Mesendoderm (in vitro differentiated cells): ENCODE measurements at regions not wholly inside any gene's neighbourhood (a gene's known extent, or its start where the extent isn't known, plus 50 kb on each side); places are given as distances from the start of the nearest gene placed in this dataset.

Experiments used
- DNase-seq: peaks from one replicate; pipeline ENCODE4 v3.0.0; 2013
- H2AK5ac ChIP-seq: 2 replicates; pipeline ENCODE4 v1.6.1; 2013; ENCODE audit warnings: low read length, inconsistent platforms
- H2BK120ac ChIP-seq: 2 replicates; pipeline ENCODE4 v1.6.1; 2013; ENCODE audit warnings: low read depth, mild to moderate bottlenecking, low read length, moderate library complexity, mixed read lengths
- H2BK15ac ChIP-seq: replicated peaks from 2 replicates; pipeline ENCODE4 v1.6.1; 2013; ENCODE audit warnings: low read depth, mild to moderate bottlenecking, moderate library complexity
- H2BK5ac ChIP-seq: 2 replicates; pipeline ENCODE4 v1.6.1; 2013; ENCODE audit warnings: low read length, inconsistent platforms
- H3K18ac ChIP-seq: 2 replicates; pipeline ENCODE4 v1.6.1; 2013; ENCODE audit warnings: mild to moderate bottlenecking, low read length, mixed read lengths
- H3K23ac ChIP-seq: one replicate; pipeline ENCODE4 v1.6.1; 2013; ENCODE audit warnings: low read length
- H3K27ac ChIP-seq: 2 replicates; pipeline ENCODE4 v1.5.1; 2013; ENCODE audit warnings: low read depth, mild to moderate bottlenecking, inconsistent platforms, low read length, moderate library complexity
- H3K27me3 ChIP-seq: 2 replicates; pipeline ENCODE4 v1.6.1; 2013; ENCODE audit warnings: low read length, control low read depth, mild to moderate bottlenecking, inconsistent platforms; ENCODE audit not compliant: insufficient read depth, poor library complexity
- H3K36me3 ChIP-seq: 2 replicates; pipeline ENCODE4 v1.6.1; 2013; ENCODE audit warnings: low read length, inconsistent platforms; ENCODE audit not compliant: control insufficient read depth, insufficient read depth
- H3K4ac ChIP-seq: one replicate; pipeline ENCODE4 v1.6.1; 2013; ENCODE audit warnings: low read depth, mild to moderate bottlenecking, low read length, moderate library complexity
- H3K4me1 ChIP-seq: 2 replicates; pipeline ENCODE4 v1.6.1; 2013; ENCODE audit warnings: low read depth, low read length, inconsistent platforms; ENCODE audit not compliant: control insufficient read depth
- H3K4me2 ChIP-seq: 2 replicates; pipeline ENCODE4 v1.6.1; 2013; ENCODE audit warnings: low read length
- H3K4me3 ChIP-seq: 2 replicates; pipeline ENCODE4 v1.5.1; 2013; ENCODE audit warnings: mild to moderate bottlenecking, low read length
- H3K56ac ChIP-seq: one replicate; pipeline ENCODE4 v1.6.1; 2013; ENCODE audit warnings: low read length
- H3K79me1 ChIP-seq: 2 replicates; pipeline ENCODE4 v1.6.1; 2013; ENCODE audit warnings: low read length, inconsistent platforms
- H3K79me2 ChIP-seq: 2 replicates; pipeline ENCODE4 v1.6.1; 2013; ENCODE audit warnings: mild to moderate bottlenecking, low read length; ENCODE audit not compliant: control insufficient read depth, insufficient read depth
- H3K9ac ChIP-seq: 2 replicates; pipeline ENCODE4 v1.6.1; 2013; ENCODE audit warnings: low read length, inconsistent platforms
- H4K5ac ChIP-seq: one replicate; pipeline ENCODE4 v1.6.1; 2013; ENCODE audit warnings: low read length
- H4K8ac ChIP-seq: one replicate; pipeline ENCODE4 v1.6.1; 2013; ENCODE audit warnings: low read depth, mild to moderate bottlenecking, control low read depth, low read length, moderate library complexity
- WGBS: extraction: QIAGEN DNeasy Blood & Tissue Kit; methylation state at CpG from one replicate; pipeline ENCODE4 v1.1.7; 2013; ENCODE audit warnings: low lambda C conversion rate, missing lambda C conversion rate; ENCODE audit not compliant: insufficient coverage; ENCODE audit errors: extremely low coverage; 5-methylcytosine and 5-hydroxymethylcytosine counted together

- no peak overlapping the region for H3K4me3 ChIP-seq
- no peak overlapping the region for H3K18ac ChIP-seq
- no peak for DNase-seq
- no peak overlapping the region for H2BK5ac ChIP-seq
- no peaks in the 10 kb centered on the region for H3K36me3 ChIP-seq
- H3K23ac ChIP-seq: no peak overlapping the region
- H2AK5ac ChIP-seq: no peak overlapping the region
- no peaks in the 10 kb centered on the region for H3K4me1 ChIP-seq
- H3K79me1 ChIP-seq: no peaks in the 10 kb centered on the region
- H2BK15ac ChIP-seq: no peak overlapping the region
- H3K27me3 ChIP-seq: no peaks in the 10 kb centered on the region
- H4K5ac ChIP-seq: no peak overlapping the region
- no peak overlapping the region for H4K8ac ChIP-seq
- no peaks in the 10 kb centered on the region for H3K79me2 ChIP-seq
- H2BK120ac ChIP-seq: no peak overlapping the region
- no peak overlapping the region for H3K56ac ChIP-seq
- H3K9ac ChIP-seq: no peak overlapping the region
- no peak overlapping the region for H3K4ac ChIP-seq
- H3K4me2 ChIP-seq: no peak overlapping the region
- no CpG with 5 or more reads among the region's 2 CpGs for WGBS
- H3K27ac ChIP-seq: no peak overlapping the region
These were observed 519.1 kb upstream of the EYS start for GRCh38 chr6:66226109-66226508.

- no peak overlapping the region for H2BK120ac ChIP-seq
- no peaks in the 10 kb centered on the region for H3K4me1 ChIP-seq
- no peaks in the 10 kb centered on the region for H3K27me3 ChIP-seq
- H2AK5ac ChIP-seq: no peak overlapping the region
- H3K4ac ChIP-seq: no peak overlapping the region
- H3K27ac ChIP-seq: no peak overlapping the region
- no CpG with 5 or more reads among the region's 3 CpGs for WGBS
- H2BK5ac ChIP-seq: no peak overlapping the region
- no peak overlapping the region for H4K5ac ChIP-seq
- no peaks in the 10 kb centered on the region for H3K36me3 ChIP-seq
- no peak overlapping the region for H4K8ac ChIP-seq
- no peak overlapping the region for H2BK15ac ChIP-seq
- no peak overlapping the region for H3K23ac ChIP-seq
- peak; percentile 47 for DNase-seq
- H3K79me1 ChIP-seq: no peaks in the 10 kb centered on the region
- no peak overlapping the region for H3K4me2 ChIP-seq
- no peak overlapping the region for H3K18ac ChIP-seq
- no peak overlapping the region for H3K9ac ChIP-seq
- H3K79me2 ChIP-seq: no peaks in the 10 kb centered on the region
- no peak overlapping the region for H3K56ac ChIP-seq
- no peak overlapping the region for H3K4me3 ChIP-seq
These were observed 503.9 kb upstream of the EYS start for GRCh38 chr6:66210964-66211363.

- DNase-seq: no peak
- Histone ChIP-seq H2BK5ac (no peak overlapping the region), H2AK5ac (no peak overlapping the region), H2BK15ac (no peak overlapping the region), H3K23ac (no peak overlapping the region), H2BK120ac (no peak overlapping the region), H3K56ac (no peak overlapping the region), H3K4me1 (no peaks in the 10 kb centered on the region), H3K4me3 (no peak overlapping the region), H3K4ac (no peak overlapping the region), H3K79me2 (no peaks in the 10 kb centered on the region), H3K36me3 (no peaks in the 10 kb centered on the region), H4K8ac (no peak overlapping the region), H3K27ac (no peak overlapping the region), H3K27me3 (no peaks in the 10 kb centered on the region), H3K4me2 (no peak overlapping the region), H3K79me1 (no peaks in the 10 kb centered on the region), H3K9ac (no peak overlapping the region), H3K18ac (no peak overlapping the region), H4K5ac (no peak overlapping the region)
- no CpG with 5 or more reads among the region's 2 CpGs for WGBS
These were observed 493.4 kb upstream of the EYS start for GRCh38 chr6:66200390-66200789.

GRCh38 chr6:66199171-66199570, 492.1 kb upstream of the EYS start:
- no CpG with 5 or more reads among the region's 2 CpGs for WGBS
- Histone ChIP-seq H3K4me2 (no peak overlapping the region), H3K27me3 (no peaks in the 10 kb centered on the region)

GRCh38 chr6:66198062-66198624, 491.1 kb upstream of the EYS start:
- WGBS: no CpG with 5 or more reads among the region's 7 CpGs

More at GRCh38 chr6:66199171-66199570, 492.1 kb upstream of the EYS start:
- no peaks in the 10 kb centered on the region for H3K79me1 ChIP-seq
- no peak overlapping the region for H3K4ac ChIP-seq
- H3K4me3 ChIP-seq: no peak overlapping the region
- no peaks in the 10 kb centered on the region for H3K4me1 ChIP-seq
- no peak overlapping the region for H3K23ac ChIP-seq
- DNase-seq: no peak
- no peak overlapping the region for H3K56ac ChIP-seq
- no peak overlapping the region for H3K27ac ChIP-seq
- no peaks in the 10 kb centered on the region for H3K79me2 ChIP-seq
- no peak overlapping the region for H3K9ac ChIP-seq
- no peak overlapping the region for H2BK5ac ChIP-seq
- no peak overlapping the region for H2BK15ac ChIP-seq
- no peak overlapping the region for H2AK5ac ChIP-seq
- H4K5ac ChIP-seq: no peak overlapping the region
- no peak overlapping the region for H2BK120ac ChIP-seq
- no peak overlapping the region for H4K8ac ChIP-seq
- no peak overlapping the region for H3K18ac ChIP-seq
- no peaks in the 10 kb centered on the region for H3K36me3 ChIP-seq

GRCh38 chr6:66190858-66191257, 483.8 kb upstream of the EYS start:
- Histone ChIP-seq H3K27me3 (no peaks in the 10 kb centered on the region), H2AK5ac (no peak overlapping the region), H2BK5ac (no peak overlapping the region), H3K56ac (no peak overlapping the region), H3K4ac (no peak overlapping the region), H3K4me2 (no peak overlapping the region), H3K18ac (no peak overlapping the region), H3K79me2 (no peaks in the 10 kb centered on the region), H3K9ac (no peak overlapping the region), H3K4me1 (no peaks in the 10 kb centered on the region), H3K27ac (no peak overlapping the region), H3K23ac (no peak overlapping the region), H2BK120ac (no peak overlapping the region), H4K5ac (no peak overlapping the region), H3K36me3 (no peaks in the 10 kb centered on the region), H4K8ac (no peak overlapping the region), H2BK15ac (no peak overlapping the region), H3K79me1 (no peaks in the 10 kb centered on the region), H3K4me3 (no peak overlapping the region)
- DNase-seq: peak; percentile 4
- WGBS: no CpG with 5 or more reads among the region's 5 CpGs

More at GRCh38 chr6:66198062-66198624, 491.1 kb upstream of the EYS start:
- Histone ChIP-seq H3K4me3 (no peak overlapping the region), H4K5ac (no peak overlapping the region), H3K18ac (no peak overlapping the region), H3K4ac (no peak overlapping the region), H2BK15ac (no peak overlapping the region), H3K79me2 (no peaks in the 10 kb centered on the region), H3K23ac (no peak overlapping the region), H3K27me3 (no peaks in the 10 kb centered on the region), H2AK5ac (no peak overlapping the region), H4K8ac (no peak overlapping the region), H2BK5ac (no peak overlapping the region), H3K79me1 (no peaks in the 10 kb centered on the region), H2BK120ac (no peak overlapping the region), H3K27ac (no peak overlapping the region), H3K56ac (no peak overlapping the region), H3K9ac (no peak overlapping the region), H3K4me2 (no peak overlapping the region), H3K36me3 (no peaks in the 10 kb centered on the region), H3K4me1 (no peaks in the 10 kb centered on the region)
- DNase-seq: peak; percentile 7
